ENCODE measurements at regions not wholly inside any gene's neighbourhood (a gene's known extent, or its start where the extent isn't known, plus 50 kb on each side); places are given as distances from the start of the nearest gene placed in this dataset.

GRCh38 chr10:108362961-108363360 lies 1198.5 kb upstream of the SORCS1 start:
- ATAC-seq (ENCODE audit: low read depth) (no peak), DNase-seq (no peak)
- Mint-ChIP-seq H3K4me3 (no peak overlapping the region), H3K9me3 (no peaks in the 10 kb centered on the region), H3K36me3 (ENCODE audit: low read depth) (no peaks in the 10 kb centered on the region), H3K27ac (no peak overlapping the region), H3K27me3 (no peaks in the 10 kb centered on the region), H3K4me1 (no peaks in the 10 kb centered on the region)
- TF ChIP-seq, protein P1, sequence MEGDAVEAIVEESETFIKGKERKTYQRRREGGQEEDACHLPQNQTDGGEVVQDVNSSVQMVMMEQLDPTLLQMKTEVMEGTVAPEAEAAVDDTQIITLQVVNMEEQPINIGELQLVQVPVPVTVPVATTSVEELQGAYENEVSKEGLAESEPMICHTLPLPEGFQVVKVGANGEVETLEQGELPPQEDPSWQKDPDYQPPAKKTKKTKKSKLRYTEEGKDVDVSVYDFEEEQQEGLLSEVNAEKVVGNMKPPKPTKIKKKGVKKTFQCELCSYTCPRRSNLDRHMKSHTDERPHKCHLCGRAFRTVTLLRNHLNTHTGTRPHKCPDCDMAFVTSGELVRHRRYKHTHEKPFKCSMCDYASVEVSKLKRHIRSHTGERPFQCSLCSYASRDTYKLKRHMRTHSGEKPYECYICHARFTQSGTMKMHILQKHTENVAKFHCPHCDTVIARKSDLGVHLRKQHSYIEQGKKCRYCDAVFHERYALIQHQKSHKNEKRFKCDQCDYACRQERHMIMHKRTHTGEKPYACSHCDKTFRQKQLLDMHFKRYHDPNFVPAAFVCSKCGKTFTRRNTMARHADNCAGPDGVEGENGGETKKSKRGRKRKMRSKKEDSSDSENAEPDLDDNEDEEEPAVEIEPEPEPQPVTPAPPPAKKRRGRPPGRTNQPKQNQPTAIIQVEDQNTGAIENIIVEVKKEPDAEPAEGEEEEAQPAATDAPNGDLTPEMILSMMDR (IDR thresholded peaks at IDR 0.05), result no peak
- intact Hi-C loops (cut with micrococcal nuclease), result no loop called here
- ChIA-PET CTCF (no interaction called here), POLR2A (no interaction called here)

GRCh38 chr10:108362296-108362695 lies 1197.8 kb upstream of the SORCS1 start:
- TF ChIP-seq, protein P1 (IDR thresholded peaks at IDR 0.05), result no peak
- H3K36me3 Mint-ChIP-seq (ENCODE audit: low read depth), result no peaks in the 10 kb centered on the region

DNA sequence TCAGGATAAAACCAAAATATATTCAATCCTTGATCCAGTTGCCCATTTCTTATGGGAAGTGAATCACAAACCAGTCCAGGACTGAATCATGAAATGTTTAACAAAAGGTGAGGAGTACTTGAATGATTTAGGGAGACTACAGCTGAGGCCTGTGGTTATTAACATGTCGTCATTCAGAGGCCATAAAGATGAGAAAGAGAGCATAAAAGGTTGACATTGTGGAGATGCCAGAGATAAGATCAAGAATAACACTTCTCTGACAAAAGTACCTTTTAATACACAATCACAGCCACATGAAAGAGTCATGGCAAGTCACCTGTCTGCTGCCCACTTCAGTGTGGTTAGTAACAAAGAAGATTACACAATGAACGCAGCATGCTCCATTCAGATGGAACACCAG lies 1195.7 kb upstream of the SORCS1 start:
- Mint-ChIP-seq H3K27ac (no peak overlapping the region), H3K4me3 (no peak overlapping the region), H3K9me3 (no peaks in the 10 kb centered on the region), H3K27me3 (no peaks in the 10 kb centered on the region), H3K4me1 (no peaks in the 10 kb centered on the region), H3K36me3 (ENCODE audit: low read depth) (no peaks in the 10 kb centered on the region)
- intact Hi-C loops (cut with micrococcal nuclease), result no loop called here
- TF ChIP-seq, protein P1 (IDR thresholded peaks at IDR 0.05), result no peak
- ChIA-PET POLR2A (no interaction called here), CTCF (no interaction called here)
- ATAC-seq (ENCODE audit: low read depth) (no peak), DNase-seq (no peak)

More at GRCh38 chr10:108362296-108362695, 1197.8 kb upstream of the SORCS1 start:
- ATAC-seq (ENCODE audit: low read depth) (no peak), DNase-seq (no peak)
- Mint-ChIP-seq H3K9me3 (no peaks in the 10 kb centered on the region), H3K27ac (no peak overlapping the region), H3K4me1 (no peaks in the 10 kb centered on the region), H3K27me3 (no peaks in the 10 kb centered on the region), H3K4me3 (no peak overlapping the region)
- intact Hi-C loops (cut with micrococcal nuclease), result no loop called here
- ChIA-PET CTCF (no interaction called here), POLR2A (no interaction called here)

DNA sequence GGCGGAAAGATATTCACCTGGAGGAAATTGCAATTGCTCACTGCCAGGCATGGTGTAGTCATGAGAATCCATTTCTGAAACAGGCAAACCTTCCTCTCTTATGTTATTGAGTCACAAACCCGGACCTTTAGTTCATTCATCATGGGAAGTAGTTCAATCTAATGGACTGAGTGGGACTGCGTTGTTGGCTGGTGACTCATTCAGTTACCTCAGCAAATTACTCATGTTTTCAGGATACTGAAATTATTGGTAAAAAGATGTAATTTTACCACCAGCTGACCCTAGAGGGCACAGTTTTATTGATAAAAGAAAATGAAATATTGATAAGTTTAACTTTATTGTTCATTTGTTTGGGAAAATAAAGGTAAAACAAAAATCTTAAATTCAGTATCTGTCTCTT lies 1194.4 kb upstream of the SORCS1 start:
- no peak overlapping the region for H3K4me3 Mint-ChIP-seq
- H3K9me3 Mint-ChIP-seq, result no peaks in the 10 kb centered on the region
- H3K4me1 Mint-ChIP-seq, result no peaks in the 10 kb centered on the region
- no peak for DNase-seq
- no peaks in the 10 kb centered on the region for H3K36me3 Mint-ChIP-seq (ENCODE audit: low read depth)
- TF ChIP-seq, protein P1 (IDR thresholded peaks at IDR 0.05), result no peak
- POLR2A ChIA-PET, result no interaction called here
- H3K27ac Mint-ChIP-seq, result no peak overlapping the region
- CTCF ChIA-PET, result no interaction called here
- intact Hi-C loops (cut with micrococcal nuclease), result no loop called here
- H3K27me3 Mint-ChIP-seq, result no peaks in the 10 kb centered on the region
- ATAC-seq (ENCODE audit: low read depth), result no peak

- Mint-ChIP-seq H3K36me3 (ENCODE audit: low read depth) (no peaks in the 10 kb centered on the region), H3K4me1 (no peaks in the 10 kb centered on the region), H3K27me3 (no peaks in the 10 kb centered on the region), H3K27ac (no peak overlapping the region), H3K9me3 (peaks cover 3% of the 10 kb centered on the region), H3K4me3 (no peak overlapping the region)
- ATAC-seq (ENCODE audit: low read depth) (no peak), DNase-seq (no peak)
- ChIA-PET POLR2A (no interaction called here), CTCF (no interaction called here)
- intact Hi-C loops (cut with micrococcal nuclease), result no loop called here
- TF ChIP-seq, protein P1 (IDR thresholded peaks at IDR 0.05), result no peak
Measured at GRCh38 chr10:108352771-108353170, 1188.3 kb upstream of the SORCS1 start.
